HL-60 (cell line): ENCODE measurements at regions not wholly inside any gene's neighbourhood (a gene's known extent, or its start where the extent isn't known, plus 50 kb on each side); places are given as distances from the start of the nearest gene placed in this dataset.

ENCODE experiments used
- DNase-seq, 2 experiments: peaks; one replicate each; pipeline ENCODE4 v3.0.0-alpha.2; 2010 to 2020; ENCODE audit warnings: low read depth in 1 of 2, low spot score in 1 of 2
- H3K27ac ChIP-seq: fragments of 250-450 bp; sonication (Bioruptor Pico); replicated peaks from 2 replicates; pipeline ENCODE4 v1.5.1; 2020; ENCODE audit warnings: mild to moderate bottlenecking, moderate library complexity
- H3K27me3 ChIP-seq: fragments of 250-450 bp; sonication (Bioruptor Pico); 2 replicates; pipeline ENCODE4 v1.5.1; 2021; ENCODE audit warnings: mild to moderate bottlenecking, moderate library complexity; ENCODE audit not compliant: insufficient read depth, poor library complexity, severe bottlenecking
- H3K4me3 ChIP-seq: replicated peaks from 2 replicates; pipeline ENCODE4 v1.5.1; 2011; ENCODE audit warnings: mild to moderate bottlenecking, control low read depth, low read length; ENCODE audit not compliant: insufficient read depth
- CTCF ChIP-seq: IDR thresholded peaks from one replicate; pipeline ENCODE4 v1.5.1; 2011; ENCODE audit warnings: low read length, control low read depth, inconsistent platforms; ENCODE audit not compliant: insufficient read depth
- GABPA ChIP-seq: IDR thresholded peaks from 2 replicates; pipeline ENCODE4 v1.6.1; 2012; ENCODE audit warnings: low read depth
- POLR2AphosphoS5 ChIP-seq: IDR thresholded peaks from 2 replicates; pipeline ENCODE4 v1.6.1; 2012; ENCODE audit warnings: low read depth
- REST ChIP-seq: IDR thresholded peaks from 2 replicates; pipeline ENCODE4 v1.6.1; 2012; ENCODE audit warnings: low read depth; ENCODE audit not compliant: insufficient replicate concordance
- SPI1 ChIP-seq: IDR thresholded peaks from 2 replicates; pipeline ENCODE4 v1.6.1; 2012; ENCODE audit warnings: low read depth, mild to moderate bottlenecking, borderline replicate concordance

GRCh38 chr4:149140841-149141240 lies 674.8 kb downstream of the IQCM start:
- H3K4me3 ChIP-seq, result no peak overlapping the region
- no peaks in the 10 kb centered on the region for H3K27me3 ChIP-seq
- DNase-seq, result no peak
- TF ChIP-seq SPI1, result no peak
- no peak for TF ChIP-seq CTCF
- no peak for TF ChIP-seq POLR2AphosphoS5
- TF ChIP-seq GABPA, result no peak
- no peak for TF ChIP-seq REST
- H3K27ac ChIP-seq, result no peak overlapping the region

- no peak for DNase-seq
- Histone ChIP-seq H3K27ac (no peak overlapping the region), H3K27me3 (no peaks in the 10 kb centered on the region), H3K4me3 (no peak overlapping the region)
- TF ChIP-seq GABPA (no peak), SPI1 (no peak), CTCF (no peak), POLR2AphosphoS5 (no peak), REST (no peak)
These were observed 678.6 kb downstream of the IQCM start for GRCh38 chr4:149136951-149137620.

- TF ChIP-seq SPI1 (no peak), CTCF (no peak), POLR2AphosphoS5 (no peak), GABPA (no peak), REST (no peak)
- DNase-seq, result no peak
These were observed 680.6 kb downstream of the IQCM start for GRCh38 chr4:149135062-149135461.

More at GRCh38 chr4:149135062-149135461, 680.6 kb downstream of the IQCM start:
- H3K4me3 ChIP-seq, result no peak overlapping the region
- H3K27me3 ChIP-seq, result no peaks in the 10 kb centered on the region
- no peak overlapping the region for H3K27ac ChIP-seq
